ENCODE measurements at regions not wholly inside any gene's neighbourhood (a gene's known extent, or its start where the extent isn't known, plus 50 kb on each side); places are given as distances from the start of the nearest gene placed in this dataset.

DNA sequence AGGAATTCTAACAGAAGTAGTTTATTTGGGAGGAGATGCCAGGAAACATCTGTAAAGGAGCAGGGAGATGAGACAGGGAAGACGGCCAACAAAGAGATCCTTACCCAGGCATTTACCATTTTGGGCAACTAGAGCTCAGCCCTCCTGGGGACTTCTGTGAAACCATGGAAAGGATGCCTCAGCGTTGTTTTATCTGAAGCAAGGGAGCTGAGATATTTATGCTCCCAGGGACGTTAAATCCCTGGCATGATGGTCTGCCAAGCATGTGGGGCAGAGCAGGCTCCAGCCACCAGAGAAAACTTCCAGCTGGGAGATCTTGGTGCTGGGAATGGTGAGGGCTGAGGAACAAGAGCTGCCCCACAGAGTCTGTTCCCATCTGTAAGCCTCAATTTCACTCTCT is 114.8 kb upstream of the FOXF1 start:
- Histone ChIP-seq H3K79me2 (ENCODE audit: control insufficient read depth, insufficient read depth, low read length) (no peaks in the 10 kb centered on the region), H3K9me1 (ENCODE audit: control insufficient read depth, extremely low read depth, insufficient read depth, low read length) (no peaks in the 10 kb centered on the region), H3K9ac (ENCODE audit: control insufficient read depth, extremely low read depth, insufficient read depth, low read length) (no peak overlapping the region), H3K27me3 (ENCODE audit: control insufficient read depth, extremely low read depth, insufficient read depth, low read length) (no peaks in the 10 kb centered on the region), H3K4me3 (ENCODE audit: control insufficient read depth in 2 of 3, extremely low read depth in 1 of 3, insufficient read depth in 2 of 3, low read depth in 1 of 3, low read length in 3 of 3) (no peak overlapping the region), H3K9me3 (ENCODE audit: control insufficient read depth, low read depth, low read length) (peaks cover 7% of the 10 kb centered on the region), H3K4me1 (ENCODE audit: control insufficient read depth, extremely low read depth, insufficient read depth, low read length) (no peaks in the 10 kb centered on the region), H4K20me1 (ENCODE audit: control insufficient read depth, extremely low read depth, insufficient read depth, low read length) (no peaks in the 10 kb centered on the region), H2AFZ (ENCODE audit: control insufficient read depth, low read length) (no peak overlapping the region), H3K4me2 (ENCODE audit: control insufficient read depth, extremely low read depth, insufficient read depth, low read depth, low read length) (no peak overlapping the region), H3K27ac (ENCODE audit: control insufficient read depth, insufficient read depth, low read length) (no peak overlapping the region), H3K36me3 (ENCODE audit: control insufficient read depth in 2 of 2, extremely low read depth in 1 of 2, insufficient read depth in 2 of 2, low read length in 2 of 2) (no peaks in the 10 kb centered on the region)
- DNase-seq (ENCODE audit: low read depth, low spot score) (no peak), FAIRE-seq (no peak)
- TF ChIP-seq, protein P1, sequence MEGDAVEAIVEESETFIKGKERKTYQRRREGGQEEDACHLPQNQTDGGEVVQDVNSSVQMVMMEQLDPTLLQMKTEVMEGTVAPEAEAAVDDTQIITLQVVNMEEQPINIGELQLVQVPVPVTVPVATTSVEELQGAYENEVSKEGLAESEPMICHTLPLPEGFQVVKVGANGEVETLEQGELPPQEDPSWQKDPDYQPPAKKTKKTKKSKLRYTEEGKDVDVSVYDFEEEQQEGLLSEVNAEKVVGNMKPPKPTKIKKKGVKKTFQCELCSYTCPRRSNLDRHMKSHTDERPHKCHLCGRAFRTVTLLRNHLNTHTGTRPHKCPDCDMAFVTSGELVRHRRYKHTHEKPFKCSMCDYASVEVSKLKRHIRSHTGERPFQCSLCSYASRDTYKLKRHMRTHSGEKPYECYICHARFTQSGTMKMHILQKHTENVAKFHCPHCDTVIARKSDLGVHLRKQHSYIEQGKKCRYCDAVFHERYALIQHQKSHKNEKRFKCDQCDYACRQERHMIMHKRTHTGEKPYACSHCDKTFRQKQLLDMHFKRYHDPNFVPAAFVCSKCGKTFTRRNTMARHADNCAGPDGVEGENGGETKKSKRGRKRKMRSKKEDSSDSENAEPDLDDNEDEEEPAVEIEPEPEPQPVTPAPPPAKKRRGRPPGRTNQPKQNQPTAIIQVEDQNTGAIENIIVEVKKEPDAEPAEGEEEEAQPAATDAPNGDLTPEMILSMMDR (optimal IDR thresholded peaks at IDR 0.05 in 1 of 3, IDR thresholded peaks at IDR 0.05 in 1 of 3, conservative IDR thresholded peaks at IDR 0.05 in 1 of 3; ENCODE audit: extremely low read depth in 1 of 3, insufficient read depth in 2 of 3, low read length in 3 of 3): no peak
- TF ChIP-seq EZH2 (IDR thresholded peaks at IDR 0.05; ENCODE audit: low read length): no peak
- dilution Hi-C loops (cut with MboI; ENCODE audit: extremely low pct_ligation_motif_present, low sequenced_read_pairs): no loop called here

DNA sequence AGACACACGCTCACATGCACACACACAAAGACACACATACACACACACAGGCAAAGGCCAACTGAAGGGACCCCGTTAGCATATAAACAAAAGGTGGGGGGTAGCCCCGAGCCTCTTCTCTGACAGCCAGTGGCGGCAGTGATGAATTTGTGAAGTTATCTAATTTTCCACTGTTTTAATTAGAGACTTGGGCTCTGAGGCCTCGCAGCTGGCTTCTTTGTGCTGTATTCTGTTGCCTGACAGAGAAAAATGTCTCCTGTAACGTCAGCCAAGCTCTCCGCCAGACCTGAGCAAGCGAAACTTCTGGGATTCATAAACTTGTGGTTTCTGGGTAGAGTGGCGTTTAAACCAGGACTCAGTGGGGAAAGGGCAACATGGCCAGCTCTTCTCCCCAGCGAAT is 113.9 kb upstream of the FOXF1 start:
- Histone ChIP-seq H3K4me2 (ENCODE audit: control insufficient read depth, extremely low read depth, insufficient read depth, low read depth, low read length) (no peak overlapping the region), H3K4me3 (ENCODE audit: control insufficient read depth in 2 of 3, extremely low read depth in 1 of 3, insufficient read depth in 2 of 3, low read depth in 1 of 3, low read length in 3 of 3) (no peak overlapping the region), H3K79me2 (ENCODE audit: control insufficient read depth, insufficient read depth, low read length) (no peaks in the 10 kb centered on the region), H3K27me3 (ENCODE audit: control insufficient read depth, extremely low read depth, insufficient read depth, low read length) (no peaks in the 10 kb centered on the region), H3K4me1 (ENCODE audit: control insufficient read depth, extremely low read depth, insufficient read depth, low read length) (no peaks in the 10 kb centered on the region), H3K9me1 (ENCODE audit: control insufficient read depth, extremely low read depth, insufficient read depth, low read length) (no peaks in the 10 kb centered on the region), H4K20me1 (ENCODE audit: control insufficient read depth, extremely low read depth, insufficient read depth, low read length) (no peaks in the 10 kb centered on the region), H2AFZ (ENCODE audit: control insufficient read depth, low read length) (no peak overlapping the region), H3K9ac (ENCODE audit: control insufficient read depth, extremely low read depth, insufficient read depth, low read length) (no peak overlapping the region), H3K36me3 (ENCODE audit: control insufficient read depth in 2 of 2, extremely low read depth in 1 of 2, insufficient read depth in 2 of 2, low read length in 2 of 2) (no peaks in the 10 kb centered on the region), H3K27ac (ENCODE audit: control insufficient read depth, insufficient read depth, low read length) (no peak overlapping the region), H3K9me3 (ENCODE audit: control insufficient read depth, low read depth, low read length) (peaks cover 7% of the 10 kb centered on the region)
- dilution Hi-C loops (cut with MboI; ENCODE audit: extremely low pct_ligation_motif_present, low sequenced_read_pairs): no loop called here
- no peak for DNase-seq (ENCODE audit: low read depth, low spot score)
- no peak for TF ChIP-seq EZH2 (IDR thresholded peaks at IDR 0.05; ENCODE audit: low read length)
- TF ChIP-seq, protein P1 (optimal IDR thresholded peaks at IDR 0.05 in 1 of 3, IDR thresholded peaks at IDR 0.05 in 1 of 3, conservative IDR thresholded peaks at IDR 0.05 in 1 of 3; ENCODE audit: extremely low read depth in 1 of 3, insufficient read depth in 2 of 3, low read length in 3 of 3): no peak
- FAIRE-seq: no peak

All from keratinocyte (primary cell).